ENCODE measurements at regions not wholly inside any gene's neighbourhood (a gene's known extent, or its start where the extent isn't known, plus 50 kb on each side); places are given as distances from the start of the nearest gene placed in this dataset.
A peak's percentile ranks its signal among the peaks of the same experiment; 100 is the strongest.

DNA sequence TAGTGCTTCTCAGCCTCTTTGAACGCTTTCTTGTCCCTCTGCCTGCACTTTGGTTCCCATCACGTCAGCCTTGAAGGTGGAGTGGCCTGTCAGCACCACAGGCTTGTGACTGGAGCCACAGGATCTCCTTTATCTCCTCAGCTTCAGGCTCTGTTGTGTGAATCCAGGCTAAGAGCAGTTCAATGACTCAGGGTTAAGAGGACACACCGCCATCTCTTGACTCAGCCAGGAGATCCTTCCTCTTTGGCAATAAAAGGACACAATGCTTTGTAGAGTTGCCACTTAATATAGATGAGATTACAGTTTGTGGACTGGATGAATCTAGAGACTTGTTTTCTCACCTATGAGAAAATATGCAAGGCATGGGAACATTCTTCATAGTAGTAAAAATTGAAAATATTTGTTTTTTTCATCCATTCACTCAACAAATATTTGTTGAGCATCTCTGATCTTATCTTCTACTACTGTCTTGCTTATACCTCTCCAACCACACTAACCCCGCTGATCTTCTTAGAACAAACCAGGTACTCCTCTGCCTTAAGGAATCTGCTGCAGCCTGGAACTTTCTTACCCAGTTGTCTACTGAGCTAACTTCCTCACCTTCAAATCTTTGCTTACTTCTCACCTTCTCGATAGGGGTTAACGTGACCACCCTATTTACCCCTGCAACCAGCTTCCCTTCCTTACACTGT lies 62.3 kb downstream of the UCHL1 start:
- H3K4me1 ChIP-seq, result peaks cover 0 to 16% (median 0%) of the 10 kb centered on the region in 9 donors
- no peaks in the 10 kb centered on the region for H3K36me3 ChIP-seq
- H3K4me3 ChIP-seq, result no peak overlapping the region
- WGBS, 2 donors, result 56 to 59% methylated on average over 6 of the region's 6 CpGs
- no peak overlapping the region for H3K27ac ChIP-seq
- H3K27me3 ChIP-seq, result no peaks in the 10 kb centered on the region
- intact Hi-C loops (cut with DNase I), result no loop called here
- TF ChIP-seq, protein P1, sequence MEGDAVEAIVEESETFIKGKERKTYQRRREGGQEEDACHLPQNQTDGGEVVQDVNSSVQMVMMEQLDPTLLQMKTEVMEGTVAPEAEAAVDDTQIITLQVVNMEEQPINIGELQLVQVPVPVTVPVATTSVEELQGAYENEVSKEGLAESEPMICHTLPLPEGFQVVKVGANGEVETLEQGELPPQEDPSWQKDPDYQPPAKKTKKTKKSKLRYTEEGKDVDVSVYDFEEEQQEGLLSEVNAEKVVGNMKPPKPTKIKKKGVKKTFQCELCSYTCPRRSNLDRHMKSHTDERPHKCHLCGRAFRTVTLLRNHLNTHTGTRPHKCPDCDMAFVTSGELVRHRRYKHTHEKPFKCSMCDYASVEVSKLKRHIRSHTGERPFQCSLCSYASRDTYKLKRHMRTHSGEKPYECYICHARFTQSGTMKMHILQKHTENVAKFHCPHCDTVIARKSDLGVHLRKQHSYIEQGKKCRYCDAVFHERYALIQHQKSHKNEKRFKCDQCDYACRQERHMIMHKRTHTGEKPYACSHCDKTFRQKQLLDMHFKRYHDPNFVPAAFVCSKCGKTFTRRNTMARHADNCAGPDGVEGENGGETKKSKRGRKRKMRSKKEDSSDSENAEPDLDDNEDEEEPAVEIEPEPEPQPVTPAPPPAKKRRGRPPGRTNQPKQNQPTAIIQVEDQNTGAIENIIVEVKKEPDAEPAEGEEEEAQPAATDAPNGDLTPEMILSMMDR (IDR thresholded peaks at IDR 0.05), result no peak
- peak; percentile 64 to 99 (median 93) for ATAC-seq
- peaks cover 0 to 12% (median 4%) of the 10 kb centered on the region in 11 donors for H3K9me3 ChIP-seq
- peak; percentile 43 to 51 for DNase-seq

DNA sequence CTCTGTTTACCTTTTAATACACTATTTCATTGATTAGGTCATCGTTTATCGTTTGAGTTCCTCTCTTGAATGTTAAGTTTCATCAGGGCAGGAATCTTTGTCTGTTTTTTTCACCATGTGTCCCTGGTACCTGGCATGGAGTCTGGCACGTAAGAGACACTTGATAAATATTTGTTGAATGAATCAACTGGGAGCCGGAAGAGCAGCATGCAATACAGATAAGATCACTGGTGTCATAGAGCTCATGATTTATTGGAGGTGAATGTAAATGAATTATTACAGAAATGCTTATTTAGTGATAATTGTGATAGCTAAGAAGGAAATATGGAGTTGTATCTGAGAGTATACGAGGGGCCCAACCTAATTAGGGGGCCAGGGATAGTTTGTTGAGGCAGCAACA lies 62.8 kb downstream of the UCHL1 start:
- peaks cover 0 to 16% (median 0%) of the 10 kb centered on the region in 9 donors for H3K4me1 ChIP-seq
- intact Hi-C loops (cut with DNase I), result no loop called here
- peaks cover 0 to 12% (median 4%) of the 10 kb centered on the region in 11 donors for H3K9me3 ChIP-seq
- WGBS, 2 donors, result 65 to 71% methylated on average over 5 of the region's 5 CpGs
- TF ChIP-seq, protein P1 (IDR thresholded peaks at IDR 0.05), result no peak
- no peaks in the 10 kb centered on the region for H3K27me3 ChIP-seq
- no peak for ATAC-seq
- H3K27ac ChIP-seq, result no peak overlapping the region
- H3K4me3 ChIP-seq, result no peak overlapping the region
- no peak for DNase-seq
- no peaks in the 10 kb centered on the region for H3K36me3 ChIP-seq

DNA sequence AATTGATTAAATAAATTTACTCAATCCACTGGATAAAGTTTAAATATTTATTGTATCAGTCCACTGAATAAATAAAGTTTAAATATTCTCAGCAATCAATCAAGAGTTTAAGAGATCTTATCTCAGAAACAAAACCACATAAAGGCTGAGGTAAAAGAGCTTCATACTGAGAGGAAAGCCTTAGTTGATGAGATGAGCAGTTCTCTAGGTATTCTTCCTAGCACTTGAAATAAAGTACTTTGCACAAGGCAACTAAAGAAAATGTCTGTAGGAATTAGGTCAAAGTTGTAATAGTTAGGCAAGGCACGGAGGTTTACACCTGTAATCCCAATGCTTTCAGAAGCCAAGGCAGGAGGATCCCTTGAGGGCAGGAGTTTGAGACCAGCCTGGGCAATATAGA lies 63.5 kb downstream of the UCHL1 start:
- H3K4me1 ChIP-seq, result peaks cover 0 to 16% (median 0%) of the 10 kb centered on the region in 9 donors
- ATAC-seq (no peak), DNase-seq (no peak)
- H3K36me3 ChIP-seq, result no peaks in the 10 kb centered on the region
- H3K27ac ChIP-seq, result no peak overlapping the region
- peaks cover 0 to 12% (median 4%) of the 10 kb centered on the region in 11 donors for H3K9me3 ChIP-seq
- TF ChIP-seq, protein P1 (IDR thresholded peaks at IDR 0.05), result no peak
- intact Hi-C loops (cut with DNase I), result no loop called here
- H3K4me3 ChIP-seq, result no peak overlapping the region
- WGBS, 2 donors, result 92 to 95% methylated on average over 1 of the region's 1 CpG
- no peaks in the 10 kb centered on the region for H3K27me3 ChIP-seq

DNA sequence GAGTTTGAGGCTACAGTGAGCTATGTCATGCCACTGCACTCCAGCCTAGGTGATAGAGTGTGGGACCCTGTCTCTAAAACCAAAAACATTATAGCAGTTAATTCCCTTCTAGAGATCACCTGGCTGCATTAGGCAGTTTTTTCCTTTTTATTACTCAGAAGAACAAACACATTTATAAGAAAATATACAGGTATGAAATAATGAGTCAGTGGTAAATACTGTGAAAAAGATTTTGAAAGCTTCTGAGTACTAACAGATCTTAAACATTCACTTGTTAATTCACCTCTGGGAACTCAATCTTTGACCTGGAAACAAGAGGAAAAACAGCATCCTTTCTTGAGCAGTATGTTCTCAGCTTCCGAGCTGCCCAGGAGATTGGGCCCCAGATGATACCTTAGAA lies 64.1 kb downstream of the UCHL1 start:
- H3K4me3 ChIP-seq, result no peak overlapping the region
- no peaks in the 10 kb centered on the region for H3K36me3 ChIP-seq
- DNase-seq (no peak), ATAC-seq (no peak)
- TF ChIP-seq, protein P1 (IDR thresholded peaks at IDR 0.05), result no peak
- no peaks in the 10 kb centered on the region for H3K27me3 ChIP-seq
- no peak overlapping the region for H3K27ac ChIP-seq
- intact Hi-C loops (cut with DNase I), result no loop called here
- peaks cover 0 to 12% (median 4%) of the 10 kb centered on the region in 11 donors for H3K9me3 ChIP-seq
- H3K4me1 ChIP-seq, result peaks cover 0 to 16% (median 0%) of the 10 kb centered on the region in 9 donors
- WGBS, 2 donors, result 0% methylated on average over 1 of the region's 1 CpG
